ENCODE measurements at regions not wholly inside any gene's neighbourhood (a gene's known extent, or its start where the extent isn't known, plus 50 kb on each side); places are given as distances from the start of the nearest gene placed in this dataset.

DNA sequence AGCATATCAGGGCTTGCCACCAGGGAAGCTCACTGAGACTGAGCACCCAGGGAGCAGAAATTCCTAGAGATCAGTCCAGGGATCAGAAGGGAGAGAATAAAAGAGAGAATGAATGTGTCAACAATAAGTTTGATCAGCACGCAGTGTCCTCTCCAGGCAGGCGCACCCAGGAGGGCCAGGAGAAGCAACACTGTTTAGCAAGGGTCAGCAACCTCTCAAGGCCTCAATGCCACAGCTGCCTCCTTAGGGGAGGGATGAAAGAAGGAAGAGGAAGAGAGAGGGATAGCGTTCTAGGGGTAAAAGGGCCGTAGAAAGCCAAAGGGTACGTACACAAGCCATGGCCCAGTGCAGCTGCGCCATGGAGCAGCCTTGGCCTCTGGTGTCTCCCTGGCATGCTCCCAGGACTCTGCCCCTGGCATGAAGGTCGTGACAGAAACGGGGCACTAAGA, 399.8 kb downstream of the SHQ1 start:
- Histone ChIP-seq H3K79me2 (ENCODE audit: insufficient read depth, low read length) (peaks cover 28% of the 10 kb centered on the region; the same call in 1 of the 2 replicates), H3K56ac (ENCODE audit: insufficient read length, low read depth, low read length) (no peak overlapping the region), H4K20me1 (ENCODE audit: control insufficient read depth, insufficient read depth, insufficient read length) (no peaks in the 10 kb centered on the region), H3K4ac (ENCODE audit: low read depth, low read length) (no peak overlapping the region), H3K27me3 (ENCODE audit: insufficient read depth, low read length) (no peaks in the 10 kb centered on the region), H2BK12ac (ENCODE audit: insufficient read length, low read depth, low read length) (no peak overlapping the region), H3K18ac (ENCODE audit: insufficient read length, low read depth, low read length) (no peak overlapping the region), H3K4me1 (ENCODE audit: insufficient read depth, low read length) (0 out of 2 replicates have a peak, but pooled peaks cover 3% of the 10 kb centered on the region), H2AFZ (ENCODE audit: low read length) (no peak overlapping the region), H2BK20ac (ENCODE audit: low read depth, low read length, poor library complexity, severe bottlenecking) (no peak overlapping the region), H4K8ac (replicated peaks; ENCODE audit: insufficient read length, low read depth, low read length) (no peak overlapping the region), H3T11ph (ENCODE audit: low read length) (no peak overlapping the region), H3K9ac (ENCODE audit: extremely low read depth, insufficient read length, low read length) (no peak overlapping the region), H2AK5ac (ENCODE audit: insufficient read length, low read length) (no peak overlapping the region), H3K9me3 (ENCODE audit: control insufficient read depth, low read depth, low read length) (no peaks in the 10 kb centered on the region), H4K5ac (ENCODE audit: insufficient read length, low read depth, low read length) (no peak overlapping the region), H4K91ac (ENCODE audit: insufficient read length, low read depth, low read length) (no peak overlapping the region), H3K23me2 (ENCODE audit: insufficient read length, low read depth, low read length, poor library complexity, severe bottlenecking) (no peaks in the 10 kb centered on the region), H3K27ac (ENCODE audit: insufficient read length, low read depth, low read length) (no peak overlapping the region), H3K14ac (ENCODE audit: insufficient read depth, low read length) (no peak overlapping the region), H3K79me1 (ENCODE audit: insufficient read depth, low read depth, low read length, poor library complexity, severe bottlenecking) (no peaks in the 10 kb centered on the region), H3K4me2 (ENCODE audit: insufficient read depth, insufficient read length, low read length) (no peak overlapping the region), H2BK15ac (ENCODE audit: low read depth, low read length) (no peak overlapping the region), H2BK5ac (ENCODE audit: insufficient read length, low read length) (no peak overlapping the region), H2BK120ac (ENCODE audit: low read depth, low read length, poor library complexity, severe bottlenecking) (no peak overlapping the region), H3K23ac (ENCODE audit: insufficient read length, low read depth, low read length) (no peak overlapping the region)
- Mint-ChIP-seq H3K4me1 (peaks cover 40 to 46% of the 10 kb centered on the region in 2 experiments), H3K36me3 (ENCODE audit: insufficient read depth in 1 of 3, low read depth in 3 of 3) (peaks cover 5 to 16% (median 9%) of the 10 kb centered on the region in 3 experiments), H3K27ac (no peak overlapping the region), H3K9me3 (peaks cover 0 to 2% of the 10 kb centered on the region in 2 experiments; a peak in 3 of 5 replicates), H3K4me3 (no peak overlapping the region), H3K27me3 (ENCODE audit: low read depth) (peaks cover 52% of the 10 kb centered on the region)
- no CpG with 5 or more reads among the region's 8 CpGs for WGBS (ENCODE audit: extremely low coverage, insufficient read length, low lambda C conversion rate)
- no peak for DNase-seq
- TF ChIP-seq, protein P1, sequence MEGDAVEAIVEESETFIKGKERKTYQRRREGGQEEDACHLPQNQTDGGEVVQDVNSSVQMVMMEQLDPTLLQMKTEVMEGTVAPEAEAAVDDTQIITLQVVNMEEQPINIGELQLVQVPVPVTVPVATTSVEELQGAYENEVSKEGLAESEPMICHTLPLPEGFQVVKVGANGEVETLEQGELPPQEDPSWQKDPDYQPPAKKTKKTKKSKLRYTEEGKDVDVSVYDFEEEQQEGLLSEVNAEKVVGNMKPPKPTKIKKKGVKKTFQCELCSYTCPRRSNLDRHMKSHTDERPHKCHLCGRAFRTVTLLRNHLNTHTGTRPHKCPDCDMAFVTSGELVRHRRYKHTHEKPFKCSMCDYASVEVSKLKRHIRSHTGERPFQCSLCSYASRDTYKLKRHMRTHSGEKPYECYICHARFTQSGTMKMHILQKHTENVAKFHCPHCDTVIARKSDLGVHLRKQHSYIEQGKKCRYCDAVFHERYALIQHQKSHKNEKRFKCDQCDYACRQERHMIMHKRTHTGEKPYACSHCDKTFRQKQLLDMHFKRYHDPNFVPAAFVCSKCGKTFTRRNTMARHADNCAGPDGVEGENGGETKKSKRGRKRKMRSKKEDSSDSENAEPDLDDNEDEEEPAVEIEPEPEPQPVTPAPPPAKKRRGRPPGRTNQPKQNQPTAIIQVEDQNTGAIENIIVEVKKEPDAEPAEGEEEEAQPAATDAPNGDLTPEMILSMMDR (conservative IDR thresholded peaks at IDR 0.05), result no peak

Data from H9 (cell line).